Muscle layer of duodenum (tissue), 2 donors: ENCODE measurements at regions not wholly inside any gene's neighbourhood (a gene's known extent, or its start where the extent isn't known, plus 50 kb on each side); places are given as distances from the start of the nearest gene placed in this dataset.
"Not testable (repeated sequence)": the region's sequence is repeated elsewhere in the genome, so short reads cannot be mapped to it uniquely, and the experiment has no call there.

Source experiments
- H3K27ac ChIP-seq: one replicate; pipeline ENCODE4 v1.7.0; 2013; ENCODE audit warnings: mild to moderate bottlenecking, low read length
- H3K27me3 ChIP-seq: one replicate; pipeline ENCODE4 v1.7.0; 2013; ENCODE audit warnings: low read depth, mild to moderate bottlenecking, control low read depth, low read length
- H3K36me3 ChIP-seq, 2 donors: one replicate each; pipeline ENCODE4 v1.7.0; 2013; ENCODE audit warnings: low read length in 2 of 2, control low read depth in 1 of 2, mild to moderate bottlenecking in 1 of 2; ENCODE audit not compliant: insufficient read depth in 2 of 2, control insufficient read depth in 1 of 2
- H3K4me1 ChIP-seq, 2 donors: one replicate each; pipeline ENCODE4 v1.7.0; 2013; ENCODE audit warnings: low read length in 2 of 2, mild to moderate bottlenecking in 2 of 2, control low read depth in 1 of 2, moderate library complexity in 1 of 2; ENCODE audit not compliant: insufficient read depth in 2 of 2, control insufficient read depth in 1 of 2
- H3K4me3 ChIP-seq, 2 donors: one replicate each; pipeline ENCODE4 v1.7.0; 2013; ENCODE audit warnings: low read length in 2 of 2, low read depth in 1 of 2, mild to moderate bottlenecking in 1 of 2
- H3K9me3 ChIP-seq, 2 donors: one replicate each; pipeline ENCODE4 v1.7.0; 2013; ENCODE audit warnings: low read length in 2 of 2, control low read depth in 1 of 2, mild to moderate bottlenecking in 1 of 2; ENCODE audit not compliant: control insufficient read depth in 1 of 2
- donor health status: healthy.

- Histone ChIP-seq H3K4me1 (no peaks in the 10 kb centered on the region), H3K27me3 (no peaks in the 10 kb centered on the region), H3K36me3 (no peaks in the 10 kb centered on the region), H3K4me3 (no peak overlapping the region), H3K27ac (no peak overlapping the region), H3K9me3 (no peaks in the 10 kb centered on the region)
Observed at GRCh38 chr4:177494791-177495190, 52.6 kb upstream of the AGA start.

DNA sequence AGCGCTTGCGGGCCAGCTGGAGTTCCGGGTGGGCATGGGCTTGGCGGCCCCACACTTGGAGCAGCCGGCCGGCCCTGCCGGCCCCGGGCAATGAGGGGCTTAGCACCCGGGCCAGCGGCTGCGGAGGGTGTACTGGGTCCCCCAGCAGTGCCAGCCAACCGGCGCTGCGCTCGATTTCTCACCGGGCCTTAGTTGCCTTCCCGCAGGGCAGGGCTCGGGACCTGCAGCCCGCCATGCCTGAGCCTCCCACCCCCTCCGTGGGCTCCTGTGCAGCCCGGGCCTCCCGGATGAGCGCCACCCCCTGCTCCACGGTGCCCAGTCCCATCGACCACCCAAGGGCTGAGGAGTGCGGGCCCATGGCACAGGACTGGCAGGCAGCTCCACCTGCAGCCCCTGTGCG, 53.4 kb upstream of the AGA start:
- not testable (repeated sequence) for H3K36me3 ChIP-seq, H3K9me3 ChIP-seq, H3K4me3 ChIP-seq, H3K27ac ChIP-seq, H3K4me1 ChIP-seq, H3K27me3 ChIP-seq

GRCh38 chr4:177499537-177499936, 57.3 kb upstream of the AGA start:
- no peaks in the 10 kb centered on the region for H3K27me3 ChIP-seq
- H3K9me3 ChIP-seq, result peaks cover 0 to 7% of the 10 kb centered on the region in 2 donors
- no peak overlapping the region for H3K27ac ChIP-seq
- H3K36me3 ChIP-seq, result no peaks in the 10 kb centered on the region
- no peaks in the 10 kb centered on the region for H3K4me1 ChIP-seq
- H3K4me3 ChIP-seq, result no peak overlapping the region

GRCh38 chr4:177505171-177505615, 63.0 kb upstream of the AGA start:
- Histone ChIP-seq H3K36me3 (no peaks in the 10 kb centered on the region), H3K4me1 (no peaks in the 10 kb centered on the region), H3K4me3 (no peak overlapping the region), H3K27ac (no peak overlapping the region), H3K27me3 (no peaks in the 10 kb centered on the region), H3K9me3 (peaks cover 0 to 5% of the 10 kb centered on the region in 2 donors)

DNA sequence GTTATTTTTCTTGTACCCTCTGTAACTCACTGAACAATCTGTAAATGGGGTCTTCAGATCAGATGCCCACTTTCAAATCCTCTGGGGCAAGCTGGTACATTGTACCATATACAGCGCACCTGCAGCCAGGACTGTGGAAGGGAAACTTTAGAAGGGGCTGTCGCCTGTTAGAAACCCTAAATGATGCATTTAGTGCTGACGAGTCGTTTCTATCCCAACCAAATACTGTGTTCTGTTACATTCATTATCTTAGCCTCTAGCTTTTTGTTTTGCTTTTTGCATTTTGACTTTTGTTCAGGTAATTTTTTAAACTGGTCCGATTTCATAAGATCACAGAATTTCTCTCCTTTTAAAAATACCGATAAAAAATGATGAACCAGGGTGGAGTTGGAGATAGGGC, 66.4 kb upstream of the AGA start:
- Histone ChIP-seq H3K36me3 (no peaks in the 10 kb centered on the region), H3K27me3 (no peaks in the 10 kb centered on the region), H3K9me3 (no peaks in the 10 kb centered on the region), H3K4me1 (no peaks in the 10 kb centered on the region), H3K4me3 (no peak overlapping the region), H3K27ac (no peak overlapping the region)

DNA sequence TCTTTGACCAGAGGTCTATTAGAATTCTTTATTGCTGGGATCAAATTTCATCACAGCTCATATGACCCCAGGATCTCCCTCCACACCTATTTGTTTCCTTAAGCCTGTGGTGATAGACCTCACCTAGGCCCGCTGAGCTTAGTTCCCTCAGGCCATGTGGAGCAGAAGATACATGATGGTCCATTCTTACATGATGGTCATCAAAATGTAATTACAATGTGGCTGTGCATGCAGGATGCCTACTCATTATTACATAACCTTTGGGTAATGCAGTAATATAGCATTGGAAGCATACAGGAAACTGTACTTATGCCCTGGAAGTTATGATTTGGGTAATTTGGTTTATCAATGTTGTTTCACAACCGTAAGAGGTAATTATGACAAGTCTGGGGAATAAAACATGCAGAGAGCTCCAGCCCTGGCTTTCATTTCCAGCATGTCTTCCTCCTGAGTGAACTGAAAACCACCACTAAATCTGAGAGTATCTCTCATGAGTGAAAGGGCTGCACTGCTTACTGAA, 67.0 kb upstream of the AGA start:
- no peaks in the 10 kb centered on the region for H3K27me3 ChIP-seq
- H3K4me1 ChIP-seq, result no peaks in the 10 kb centered on the region
- H3K36me3 ChIP-seq, result no peaks in the 10 kb centered on the region
- H3K9me3 ChIP-seq, result no peaks in the 10 kb centered on the region
- H3K4me3 ChIP-seq, result no peak overlapping the region
- H3K27ac ChIP-seq, result no peak overlapping the region

DNA sequence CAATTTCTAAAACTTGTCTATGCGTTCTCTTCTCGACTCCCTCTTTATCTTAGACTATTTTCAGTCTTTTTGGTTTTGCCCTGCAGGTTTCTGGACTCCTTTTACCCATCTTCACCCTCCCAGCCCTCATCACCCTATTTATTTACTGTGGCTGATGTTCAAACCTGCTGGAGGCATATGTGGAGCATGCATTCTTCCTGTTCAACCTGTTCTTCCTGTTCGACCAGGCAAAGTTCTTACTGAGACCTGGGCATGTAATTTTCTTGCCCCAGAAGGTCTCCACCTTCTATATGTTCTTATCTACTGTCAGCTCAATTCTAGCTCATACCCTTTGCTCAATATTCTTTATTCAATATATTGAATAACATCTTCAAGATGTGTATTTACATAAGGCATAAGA, 69.4 kb upstream of the AGA start:
- H3K36me3 ChIP-seq, result no peaks in the 10 kb centered on the region
- H3K9me3 ChIP-seq, result no peaks in the 10 kb centered on the region
- no peaks in the 10 kb centered on the region for H3K27me3 ChIP-seq
- H3K27ac ChIP-seq, result no peak overlapping the region
- no peaks in the 10 kb centered on the region for H3K4me1 ChIP-seq
- no peak overlapping the region for H3K4me3 ChIP-seq

- no peaks in the 10 kb centered on the region for H3K36me3 ChIP-seq
- H3K4me3 ChIP-seq, result no peak overlapping the region
- H3K27me3 ChIP-seq, result no peaks in the 10 kb centered on the region
- H3K4me1 ChIP-seq, result no peaks in the 10 kb centered on the region
- H3K27ac ChIP-seq, result no peak overlapping the region
- no peaks in the 10 kb centered on the region for H3K9me3 ChIP-seq
Observed at GRCh38 chr4:177512646-177513045, 70.4 kb upstream of the AGA start.

GRCh38 chr4:177517862-177518261, 75.6 kb upstream of the AGA start:
- no peak overlapping the region for H3K27ac ChIP-seq

GRCh38 chr4:177519481-177520260, 77.4 kb upstream of the AGA start:
- no peaks in the 10 kb centered on the region for H3K4me1 ChIP-seq
- H3K27ac ChIP-seq, result no peak overlapping the region
- H3K9me3 ChIP-seq, result no peaks in the 10 kb centered on the region
- H3K4me3 ChIP-seq, result no peak overlapping the region
- H3K36me3 ChIP-seq, result no peaks in the 10 kb centered on the region
- no peaks in the 10 kb centered on the region for H3K27me3 ChIP-seq

More at GRCh38 chr4:177517862-177518261, 75.6 kb upstream of the AGA start:
- Histone ChIP-seq H3K36me3 (no peaks in the 10 kb centered on the region), H3K4me1 (no peaks in the 10 kb centered on the region), H3K27me3 (no peaks in the 10 kb centered on the region), H3K9me3 (no peaks in the 10 kb centered on the region), H3K4me3 (no peak overlapping the region)

DNA sequence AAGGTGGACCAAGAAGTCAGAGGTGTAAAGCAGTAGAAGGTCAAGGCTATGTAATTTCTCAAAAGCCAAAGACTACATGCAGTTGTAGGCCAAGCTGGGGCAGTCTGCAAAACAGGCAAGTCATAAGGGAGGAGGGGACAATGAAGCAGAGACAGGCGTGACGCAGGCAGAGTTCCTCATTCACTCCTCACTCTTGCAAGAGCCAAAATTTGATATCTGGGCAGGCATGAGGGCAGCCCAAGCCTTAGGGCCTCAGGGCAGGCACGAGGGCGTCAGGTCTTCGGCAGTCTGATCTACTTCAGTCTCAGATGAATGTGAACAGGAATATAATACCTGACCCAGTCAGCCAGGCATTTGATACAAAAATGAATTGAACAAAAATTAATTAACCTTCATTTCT, 86.4 kb upstream of the AGA start:
- Histone ChIP-seq H3K9me3 (no peaks in the 10 kb centered on the region), H3K36me3 (no peaks in the 10 kb centered on the region), H3K4me3 (no peak overlapping the region), H3K27ac (no peak overlapping the region), H3K27me3 (no peaks in the 10 kb centered on the region), H3K4me1 (no peaks in the 10 kb centered on the region)

- no peak overlapping the region for H3K4me3 ChIP-seq
- no peak overlapping the region for H3K27ac ChIP-seq
- H3K36me3 ChIP-seq, result no peaks in the 10 kb centered on the region
- H3K9me3 ChIP-seq, result peaks cover 0 to 2% of the 10 kb centered on the region in 2 donors
- no peaks in the 10 kb centered on the region for H3K27me3 ChIP-seq
- no peaks in the 10 kb centered on the region for H3K4me1 ChIP-seq
Observed at GRCh38 chr4:177530561-177530960, 88.3 kb upstream of the AGA start.
